Neural cell (in vitro differentiated cells): ENCODE measurements at regions not wholly inside any gene's neighbourhood (a gene's known extent, or its start where the extent isn't known, plus 50 kb on each side); places are given as distances from the start of the nearest gene placed in this dataset.

Experiments
- H2AFZ ChIP-seq: fragments of 200-600, 300-800 bp; sonication (generic), shearing (Covaris generic); 2 replicates; pipeline ENCODE4 v1.6.0; 2014; ENCODE audit warnings: low read depth, mild to moderate bottlenecking, antibody characterized with exemption, low read length, moderate library complexity
- H3F3A ChIP-seq: fragments of 200-600 bp; shearing (Covaris generic); 2 replicates; pipeline ENCODE4 v1.6.1; 2016; ENCODE audit warnings: mild to moderate bottlenecking, moderate library complexity, mixed read lengths, antibody characterized with exemption, low read length; ENCODE audit not compliant: insufficient read depth, poor library complexity, severe bottlenecking
- H3K27ac ChIP-seq: fragments of 200-600, 300-800 bp; sonication (generic), shearing (Covaris generic); 2 replicates; pipeline ENCODE4 v1.5.1; 2014; ENCODE audit warnings: mild to moderate bottlenecking, low read length, moderate library complexity
- H3K27me3 ChIP-seq: fragments of 300-800, 200-600 bp; sonication (generic), shearing (Covaris generic); 2 replicates; pipeline ENCODE4 v1.6.0; 2014; ENCODE audit warnings: mild to moderate bottlenecking, low read depth, low read length, moderate library complexity; ENCODE audit not compliant: insufficient read depth
- H3K36me3 ChIP-seq: fragments of 300-800, 200-600 bp; sonication (generic), shearing (Covaris generic); 2 replicates; pipeline ENCODE4 v1.5.1; 2014; ENCODE audit warnings: mild to moderate bottlenecking, antibody characterized with exemption, low read length, moderate library complexity; ENCODE audit not compliant: insufficient read depth
- H3K4me2 ChIP-seq: fragments of 300-800, 200-600 bp; sonication (generic), shearing (Covaris generic); 2 replicates; pipeline ENCODE4 v1.6.0; 2014; ENCODE audit warnings: mild to moderate bottlenecking, low read length
- H3K4me3 ChIP-seq: fragments of 300-800, 200-600 bp; sonication (generic), shearing (Covaris generic); 2 replicates; pipeline ENCODE4 v1.5.1; 2014; ENCODE audit warnings: mild to moderate bottlenecking, low read length, moderate library complexity
- H3K79me2 ChIP-seq: fragments of 200-600 bp; shearing (Covaris generic); replicated peaks from 2 replicates; pipeline ENCODE4 v1.6.0; 2014; ENCODE audit warnings: mild to moderate bottlenecking, low read length, moderate library complexity; ENCODE audit not compliant: insufficient read depth
- H3K9ac ChIP-seq: fragments of 300-800, 200-600 bp; sonication (generic), shearing (Covaris generic); 2 replicates; pipeline ENCODE4 v1.6.1; 2016; ENCODE audit warnings: mild to moderate bottlenecking, low read length, mixed read lengths
- H3K9me2 ChIP-seq: fragments of 200-600 bp; shearing (Covaris generic); 2 replicates; pipeline ENCODE4 v1.6.1; 2016; ENCODE audit warnings: mild to moderate bottlenecking, low read length, mixed read lengths; ENCODE audit not compliant: insufficient read depth
- H3K9me3 ChIP-seq: fragments of 200-600, 300-800 bp; sonication (generic), shearing (Covaris generic); 2 replicates; pipeline ENCODE4 v1.6.1; 2016; ENCODE audit warnings: mild to moderate bottlenecking, mixed run types, low read length, moderate library complexity, mixed read lengths
- H4K20me1 ChIP-seq: fragments of 200-600 bp; shearing (Covaris generic); 2 replicates; pipeline ENCODE4 v1.6.1; 2016; ENCODE audit warnings: mild to moderate bottlenecking, mixed run types; ENCODE audit not compliant: insufficient read depth
- EP300 ChIP-seq: fragments of 450-650 bp; conservative IDR thresholded peaks from 2 replicates; pipeline ENCODE4 v1.6.1; 2014; ENCODE audit warnings: antibody characterized with exemption, mild to moderate bottlenecking, moderate library complexity; ENCODE audit not compliant: poor library complexity, severe bottlenecking
- EZH2 ChIP-seq: fragments of 200-600, 300-800 bp; shearing (Covaris generic), sonication (generic); IDR thresholded peaks from 2 replicates; pipeline ENCODE4 v1.6.1; 2014; ENCODE audit warnings: antibody characterized with exemption, low read length, borderline replicate concordance, mild to moderate bottlenecking; ENCODE audit not compliant: insufficient read depth, poor library complexity, severe bottlenecking
- MXI1 ChIP-seq: fragments of 450-650 bp; conservative IDR thresholded peaks from 2 replicates; pipeline ENCODE4 v1.6.1; 2014; ENCODE audit warnings: antibody characterized with exemption, mild to moderate bottlenecking; ENCODE audit not compliant: poor library complexity, severe bottlenecking
- POLR2AphosphoS5 ChIP-seq: IDR thresholded peaks from 2 replicates; pipeline ENCODE4 v1.6.1; 2012
- RAD21 ChIP-seq: fragments of 450-650 bp; conservative IDR thresholded peaks from 2 replicates; pipeline ENCODE4 v1.6.1; 2014; ENCODE audit warnings: antibody characterized with exemption, mild to moderate bottlenecking, moderate library complexity
- SMC3 ChIP-seq: fragments of 450-650 bp; conservative IDR thresholded peaks from 2 replicates; pipeline ENCODE4 v1.6.1; 2014; ENCODE audit warnings: antibody characterized with exemption, mild to moderate bottlenecking, moderate library complexity; ENCODE audit not compliant: poor library complexity
- TAF1 ChIP-seq: IDR thresholded peaks from 2 replicates; pipeline ENCODE4 v1.6.1; 2012; ENCODE audit warnings: low read depth
- TF ChIP-seq, protein P1 (sequence below): fragments of 450-650 bp; IDR thresholded peaks from 2 replicates; pipeline ENCODE4 v1.5.1; 2014; ENCODE audit warnings: antibody characterized with exemption, mild to moderate bottlenecking, moderate library complexity; ENCODE audit not compliant: poor library complexity, severe bottlenecking
- TF ChIP-seq, protein P2 (sequence below): IDR thresholded peaks from 2 replicates; pipeline ENCODE4 v1.6.1; 2012; ENCODE audit warnings: borderline replicate concordance

DNA sequence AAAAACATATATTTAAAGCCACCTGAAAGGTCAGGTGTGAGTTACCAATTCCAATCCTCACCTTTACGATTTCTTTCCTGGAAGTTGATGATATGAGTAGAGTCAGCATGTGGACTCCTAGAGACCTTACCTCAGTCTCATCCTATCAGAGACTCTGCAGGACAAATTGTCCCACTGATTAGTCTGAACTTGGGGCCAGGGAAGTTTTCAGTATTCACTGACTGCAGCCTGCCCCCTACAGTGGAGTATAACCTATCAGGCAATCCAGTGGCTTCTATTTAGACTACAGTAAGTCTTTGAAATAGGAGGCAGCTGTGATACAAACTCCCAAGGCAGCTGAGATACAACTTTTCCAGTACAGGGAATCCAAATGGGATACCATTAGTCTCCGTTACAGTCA, 449.4 kb upstream of the CDH10 start:
- no peak overlapping the region for H3K27ac ChIP-seq
- H3K4me3 ChIP-seq = no peak overlapping the region
- no peak for TF ChIP-seq RAD21
- TF ChIP-seq, protein P1, sequence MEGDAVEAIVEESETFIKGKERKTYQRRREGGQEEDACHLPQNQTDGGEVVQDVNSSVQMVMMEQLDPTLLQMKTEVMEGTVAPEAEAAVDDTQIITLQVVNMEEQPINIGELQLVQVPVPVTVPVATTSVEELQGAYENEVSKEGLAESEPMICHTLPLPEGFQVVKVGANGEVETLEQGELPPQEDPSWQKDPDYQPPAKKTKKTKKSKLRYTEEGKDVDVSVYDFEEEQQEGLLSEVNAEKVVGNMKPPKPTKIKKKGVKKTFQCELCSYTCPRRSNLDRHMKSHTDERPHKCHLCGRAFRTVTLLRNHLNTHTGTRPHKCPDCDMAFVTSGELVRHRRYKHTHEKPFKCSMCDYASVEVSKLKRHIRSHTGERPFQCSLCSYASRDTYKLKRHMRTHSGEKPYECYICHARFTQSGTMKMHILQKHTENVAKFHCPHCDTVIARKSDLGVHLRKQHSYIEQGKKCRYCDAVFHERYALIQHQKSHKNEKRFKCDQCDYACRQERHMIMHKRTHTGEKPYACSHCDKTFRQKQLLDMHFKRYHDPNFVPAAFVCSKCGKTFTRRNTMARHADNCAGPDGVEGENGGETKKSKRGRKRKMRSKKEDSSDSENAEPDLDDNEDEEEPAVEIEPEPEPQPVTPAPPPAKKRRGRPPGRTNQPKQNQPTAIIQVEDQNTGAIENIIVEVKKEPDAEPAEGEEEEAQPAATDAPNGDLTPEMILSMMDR = no peak
- TF ChIP-seq POLR2AphosphoS5 = no peak
- no peak for TF ChIP-seq EZH2
- no peak for TF ChIP-seq EP300
- TF ChIP-seq, protein P2, sequence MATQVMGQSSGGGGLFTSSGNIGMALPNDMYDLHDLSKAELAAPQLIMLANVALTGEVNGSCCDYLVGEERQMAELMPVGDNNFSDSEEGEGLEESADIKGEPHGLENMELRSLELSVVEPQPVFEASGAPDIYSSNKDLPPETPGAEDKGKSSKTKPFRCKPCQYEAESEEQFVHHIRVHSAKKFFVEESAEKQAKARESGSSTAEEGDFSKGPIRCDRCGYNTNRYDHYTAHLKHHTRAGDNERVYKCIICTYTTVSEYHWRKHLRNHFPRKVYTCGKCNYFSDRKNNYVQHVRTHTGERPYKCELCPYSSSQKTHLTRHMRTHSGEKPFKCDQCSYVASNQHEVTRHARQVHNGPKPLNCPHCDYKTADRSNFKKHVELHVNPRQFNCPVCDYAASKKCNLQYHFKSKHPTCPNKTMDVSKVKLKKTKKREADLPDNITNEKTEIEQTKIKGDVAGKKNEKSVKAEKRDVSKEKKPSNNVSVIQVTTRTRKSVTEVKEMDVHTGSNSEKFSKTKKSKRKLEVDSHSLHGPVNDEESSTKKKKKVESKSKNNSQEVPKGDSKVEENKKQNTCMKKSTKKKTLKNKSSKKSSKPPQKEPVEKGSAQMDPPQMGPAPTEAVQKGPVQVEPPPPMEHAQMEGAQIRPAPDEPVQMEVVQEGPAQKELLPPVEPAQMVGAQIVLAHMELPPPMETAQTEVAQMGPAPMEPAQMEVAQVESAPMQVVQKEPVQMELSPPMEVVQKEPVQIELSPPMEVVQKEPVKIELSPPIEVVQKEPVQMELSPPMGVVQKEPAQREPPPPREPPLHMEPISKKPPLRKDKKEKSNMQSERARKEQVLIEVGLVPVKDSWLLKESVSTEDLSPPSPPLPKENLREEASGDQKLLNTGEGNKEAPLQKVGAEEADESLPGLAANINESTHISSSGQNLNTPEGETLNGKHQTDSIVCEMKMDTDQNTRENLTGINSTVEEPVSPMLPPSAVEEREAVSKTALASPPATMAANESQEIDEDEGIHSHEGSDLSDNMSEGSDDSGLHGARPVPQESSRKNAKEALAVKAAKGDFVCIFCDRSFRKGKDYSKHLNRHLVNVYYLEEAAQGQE = no peak
- no peak for TF ChIP-seq MXI1
- TF ChIP-seq SMC3 = no peak
- TF ChIP-seq TAF1 = no peak
- H3K4me2 ChIP-seq = no peak overlapping the region
- H3F3A ChIP-seq = no peaks in the 10 kb centered on the region
- no peaks in the 10 kb centered on the region for H3K36me3 ChIP-seq
- no peak overlapping the region for H2AFZ ChIP-seq
- H3K9me2 ChIP-seq = no peaks in the 10 kb centered on the region
- no peaks in the 10 kb centered on the region for H3K79me2 ChIP-seq
- no peaks in the 10 kb centered on the region for H4K20me1 ChIP-seq
- H3K9ac ChIP-seq = no peak overlapping the region
- H3K9me3 ChIP-seq = no peaks in the 10 kb centered on the region
- H3K27me3 ChIP-seq = no peaks in the 10 kb centered on the region

DNA sequence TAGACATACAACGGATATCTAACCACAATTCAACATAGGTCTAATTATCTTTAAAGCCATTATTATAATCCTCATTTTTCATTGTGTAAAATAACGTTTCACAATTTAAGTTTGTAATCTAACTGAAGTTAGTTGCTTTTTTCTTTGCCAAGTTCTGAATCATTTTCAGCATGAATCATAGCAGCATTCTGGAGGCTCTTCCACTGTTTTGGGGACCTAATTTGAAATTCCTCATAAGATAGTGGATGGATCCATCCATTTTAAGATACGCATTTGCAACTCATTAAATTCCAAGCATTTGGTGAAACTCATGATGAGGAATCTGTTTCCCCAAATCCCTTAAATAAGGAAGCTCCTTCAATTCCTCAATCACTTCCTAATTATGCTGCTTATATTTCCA, 447.1 kb upstream of the CDH10 start:
- H3K79me2 ChIP-seq = no peaks in the 10 kb centered on the region
- no peak overlapping the region for H2AFZ ChIP-seq
- H3K9me3 ChIP-seq = no peaks in the 10 kb centered on the region
- TF ChIP-seq TAF1 (no peak), SMC3 (no peak), EP300 (no peak), POLR2AphosphoS5 (no peak), EZH2 (no peak), MXI1 (no peak), RAD21 (no peak)
- TF ChIP-seq, protein P1 = no peak
- TF ChIP-seq, protein P2 = no peak
- H3K4me3 ChIP-seq = no peak overlapping the region
- no peak overlapping the region for H3K9ac ChIP-seq
- no peak overlapping the region for H3K27ac ChIP-seq
- no peaks in the 10 kb centered on the region for H3K9me2 ChIP-seq
- no peaks in the 10 kb centered on the region for H3K36me3 ChIP-seq
- no peaks in the 10 kb centered on the region for H3F3A ChIP-seq
- H4K20me1 ChIP-seq = no peaks in the 10 kb centered on the region
- H3K27me3 ChIP-seq = no peaks in the 10 kb centered on the region
- no peak overlapping the region for H3K4me2 ChIP-seq
